A549 (cell line): ENCODE measurements at regions not wholly inside any gene's neighbourhood (a gene's known extent, or its start where the extent isn't known, plus 50 kb on each side); places are given as distances from the start of the nearest gene placed in this dataset.

Source experiments
- ATAC-seq, 2 experiments: fragments of 200-7000 bp in 1 of 2; fragments of >200 bp in 1 of 2; cut with Nextera tagmentation in 1 of 2; cut with Tn5 transposase in 1 of 2; 3 replicates each; pipeline versions ENCODE4 v1.8.0 to v1.9.1; 2018 to 2020; ENCODE audit warnings: mild to moderate bottlenecking in 1 of 2, moderate library complexity in 1 of 2
- CTCF ChIA-PET: fragments of 300-600 bp; sonication (Branson Sonifier 250); formaldehyde crosslinking; extraction: SDS; loops from one replicate; lab custom pipeline; 2021; ENCODE audit warnings: antibody characterized with exemption, inconsistent platforms; lab: Yijun Ruan, JAX
- POLR2A ChIA-PET: fragments of 350-600 bp; formaldehyde crosslinking; extraction: SDS; loops from one replicate; lab custom pipeline; 2021; ENCODE audit warnings: antibody characterized with exemption, inconsistent platforms; lab: Yijun Ruan, JAX
- DNase-seq, 2 experiments: peaks; one replicate each; pipeline versions ENCODE4 v3.0.0 to v3.0.0-alpha.2; 2011 to 2016; ENCODE audit warnings: low read depth in 1 of 2, low spot score in 1 of 2
- FAIRE-seq: peaks from 2 replicates; lab custom pipeline; 2011; peaks lifted over from hg19 to GRCh38; lab: Jason Lieb, UNC
- H3K27ac ChIP-seq, 2 experiments: fragments of >200 bp; sonication (Bioruptor Twin); formaldehyde crosslinking; 3 replicates each; pipeline ENCODE4 v1.5.1; 2016 to 2017
- H3K4me1 ChIP-seq: fragments of >200 bp; sonication (Bioruptor Twin); formaldehyde crosslinking; 3 replicates; pipeline ENCODE4 v1.6.1; 2016
- H3K4me2 ChIP-seq: fragments of >200 bp; sonication (Bioruptor Twin); formaldehyde crosslinking; 3 replicates; pipeline ENCODE4 v1.6.1; 2016
- H3K4me3 ChIP-seq: fragments of >200 bp; sonication (Bioruptor Twin); formaldehyde crosslinking; 3 replicates; pipeline ENCODE4 v1.5.1; 2016
- H3K9me3 ChIP-seq: fragments of >200 bp; sonication (Bioruptor Twin); formaldehyde crosslinking; 3 replicates; pipeline ENCODE4 v1.6.1; 2016
- ATOH8 ChIP-seq: fragments of 250-450 bp; sonication (Bioruptor Pico); IDR thresholded peaks from 2 replicates; pipeline ENCODE4 v1.5.0; 2020; ENCODE audit warnings: low read depth, mild to moderate bottlenecking, moderate library complexity
- BHLHE40 ChIP-seq: IDR thresholded peaks from 2 replicates; pipeline ENCODE4 v1.6.1; 2012; ENCODE audit warnings: low read depth, low read length, inconsistent platforms
- CBX2 ChIP-seq: fragments of 200-600 bp; sonication (generic); IDR thresholded peaks from 2 replicates; pipeline ENCODE4 v1.6.1; 2016; ENCODE audit warnings: low read depth, mild to moderate bottlenecking, borderline replicate concordance
- CEBPB ChIP-seq, 2 experiments: fragments of >200 bp in 1 of 2; sonication (Bioruptor Twin) in 1 of 2; formaldehyde crosslinking in 1 of 2; IDR thresholded peaks; 2 replicates each; pipeline ENCODE4 v1.6.1; 2012 to 2016
- CHD2 ChIP-seq: fragments of 150-350 bp; IDR thresholded peaks from 2 replicates; pipeline ENCODE4 v1.6.1; 2014; ENCODE audit warnings: low read length; ENCODE audit not compliant: partially characterized antibody
- EHF ChIP-seq: fragments of 250-450 bp; sonication (Bioruptor Pico); IDR thresholded peaks from 2 replicates; pipeline ENCODE4 v1.5.0; 2020; ENCODE audit warnings: mild to moderate bottlenecking
- ESRRA ChIP-seq: fragments of 150-350 bp; IDR thresholded peaks from 2 replicates; pipeline ENCODE4 v1.6.1; 2014; ENCODE audit warnings: mild to moderate bottlenecking, low read length, borderline replicate concordance
- FOXS1 ChIP-seq: fragments of 250-450 bp; sonication (Bioruptor Pico); IDR thresholded peaks from 2 replicates; pipeline ENCODE4 v1.5.0; 2020; ENCODE audit warnings: mild to moderate bottlenecking, moderate library complexity
- HES2 ChIP-seq: fragments of >200 bp; sonication (Bioruptor Twin); formaldehyde crosslinking; IDR thresholded peaks from 2 replicates; pipeline ENCODE4 v1.6.1; 2016
- MAFK ChIP-seq: fragments of 450-650 bp; IDR thresholded peaks from 2 replicates; pipeline ENCODE4 v1.6.1; 2014; ENCODE audit not compliant: partially characterized antibody
- MYC ChIP-seq: IDR thresholded peaks from 2 replicates; pipeline ENCODE4 v1.6.1; 2012; ENCODE audit warnings: mild to moderate bottlenecking, inconsistent platforms, low read length, improper control_type of control experiment, borderline replicate concordance
- PHF8 ChIP-seq: fragments of 200-600 bp; sonication (generic); IDR thresholded peaks from 2 replicates; pipeline ENCODE4 v1.6.1; 2016; ENCODE audit warnings: low read depth, mild to moderate bottlenecking, antibody characterized with exemption, moderate library complexity, borderline replicate concordance
- POLR2AphosphoS2 ChIP-seq: conservative IDR thresholded peaks from 2 replicates; pipeline ENCODE4 v1.6.1; 2012; ENCODE audit warnings: low read length, improper control_type of control experiment, inconsistent platforms
- RAD21 ChIP-seq, 2 experiments: fragments of >200 bp in 1 of 2; sonication (Bioruptor Twin) in 1 of 2; formaldehyde crosslinking in 1 of 2; IDR thresholded peaks in 1 of 2; conservative IDR thresholded peaks in 1 of 2; 2 replicates in 1 of 2; 3 replicates in 1 of 2; pipeline ENCODE4 v1.6.1; 2012 to 2018; ENCODE audit warnings: inconsistent platforms in 1 of 2
- RARB ChIP-seq: fragments of 250-450 bp; sonication (Bioruptor Pico); IDR thresholded peaks from 2 replicates; pipeline ENCODE4 v1.8.0; 2021; ENCODE audit warnings: mild to moderate bottlenecking, moderate library complexity
- RCOR1 ChIP-seq: fragments of 150-350 bp; IDR thresholded peaks from 2 replicates; pipeline ENCODE4 v1.6.1; 2014; ENCODE audit warnings: antibody characterized with exemption, low read length, low read depth
- RFX5 ChIP-seq: fragments of 450-650 bp; IDR thresholded peaks from 2 replicates; pipeline ENCODE4 v1.7.1; 2014; ENCODE audit warnings: antibody characterized with exemption, mild to moderate bottlenecking, moderate library complexity
- TP53 ChIP-seq: fragments of 250-450 bp; sonication (Bioruptor Pico); IDR thresholded peaks from 2 replicates; pipeline ENCODE4 v1.5.0; 2021; ENCODE audit warnings: mild to moderate bottlenecking, moderate library complexity
- USF2 ChIP-seq: fragments of 450-650 bp; IDR thresholded peaks from 2 replicates; pipeline ENCODE4 v1.6.1; 2014; ENCODE audit warnings: antibody characterized with exemption
- ZC3H11A ChIP-seq: fragments of 450-650 bp; IDR thresholded peaks from 2 replicates; pipeline ENCODE4 v1.6.1; 2014; ENCODE audit warnings: antibody characterized with exemption, mild to moderate bottlenecking
- WGBS: methylation state at CpG from one replicate; pipeline ENCODE4 v1.1.6; 2017; ENCODE audit errors: missing lambda C conversion rate; 5-methylcytosine and 5-hydroxymethylcytosine counted together

GRCh38 chr14:71514941-71515919 lies 417.0 kb upstream of the RGS6 start:
- TF ChIP-seq MAFK (peak; percentile 17), PHF8 (no peak)
- Histone ChIP-seq H3K27ac (no peak overlapping the region), H3K9me3 (no peaks in the 10 kb centered on the region), H3K4me1 (no peaks in the 10 kb centered on the region), H3K4me3 (no peak overlapping the region), H3K4me2 (no peak overlapping the region)
- FAIRE-seq (no peak), ATAC-seq (no peak), DNase-seq (no peak)
- POLR2A ChIA-PET = no interaction called here
- CTCF ChIA-PET = no interaction called here
- WGBS = 81% methylated on average over 8 of the region's 8 CpGs

- FAIRE-seq (no peak), DNase-seq (no peak), ATAC-seq (no peak)
- CTCF ChIA-PET = interaction anchor here (0.8 kb wide), 1 partner anchor 8 kb away, joined by 3 read pairs; no protein-coding TSS in a partner anchor
- Histone ChIP-seq H3K4me1 (no peaks in the 10 kb centered on the region), H3K9me3 (no peaks in the 10 kb centered on the region), H3K4me2 (no peak overlapping the region), H3K27ac (no peak overlapping the region), H3K4me3 (no peak overlapping the region)
- POLR2A ChIA-PET = no interaction called here
- WGBS = 77% methylated on average over 3 of the region's 3 CpGs
- TF ChIP-seq RARB (CRISPR knock-in tag) (no peak), RCOR1 (no peak), HES2 (no peak), RAD21 (conservative IDR thresholded peaks at IDR 0.05 in 1 of 2, IDR thresholded peaks at IDR 0.05 in 1 of 2) (no peak), USF2 (no peak)
Observed at GRCh38 chr14:71521238-71522135, 410.7 kb upstream of the RGS6 start.

- TF ChIP-seq ZC3H11A (no peak), EHF (CRISPR knock-in tag) (no peak), MYC (no peak), CHD2 (no peak), RFX5 (no peak), BHLHE40 (no peak), RAD21 (conservative IDR thresholded peaks at IDR 0.05 in 1 of 2, IDR thresholded peaks at IDR 0.05 in 1 of 2) (no peak), TP53 (CRISPR knock-in tag) (no peak), RCOR1 (no peak), ESRRA (no peak), CBX2 (no peak), MAFK (no peak), ATOH8 (no peak), CEBPB (IDR thresholded peaks at IDR 0.05) (no peak), FOXS1 (CRISPR knock-in tag) (no peak), PHF8 (no peak), POLR2AphosphoS2 (no peak)
- FAIRE-seq = no peak
- POLR2A ChIA-PET = no interaction called here
Observed at GRCh38 chr14:71523630-71524319, 408.5 kb upstream of the RGS6 start.

More at GRCh38 chr14:71523630-71524319, 408.5 kb upstream of the RGS6 start:
- no peak overlapping the region for H3K4me2 ChIP-seq
- 56% methylated on average over 2 of the region's 2 CpGs for WGBS
- H3K9me3 ChIP-seq = no peaks in the 10 kb centered on the region
- CTCF ChIA-PET = no interaction called here
- H3K4me1 ChIP-seq = no peaks in the 10 kb centered on the region
- H3K27ac ChIP-seq = no peak overlapping the region
- DNase-seq = no peak
- ATAC-seq = no peak
- no peak overlapping the region for H3K4me3 ChIP-seq
